Progenitor cell of endocrine pancreas (in vitro differentiated cells): ENCODE measurements at regions not wholly inside any gene's neighbourhood (a gene's known extent, or its start where the extent isn't known, plus 50 kb on each side); places are given as distances from the start of the nearest gene placed in this dataset.

Experiments used
- DNase-seq: peaks from one replicate; pipeline ENCODE4 v3.0.0; 2021; ENCODE audit warnings: low spot score; ENCODE audit not compliant: unreplicated experiment
- H3K27ac Mint-ChIP-seq: 2 replicates; pipeline ENCODE4 v1.8.0; 2021; ENCODE audit warnings: mild to moderate bottlenecking, moderate library complexity, mixed read lengths
- H3K27me3 Mint-ChIP-seq: 2 replicates; pipeline ENCODE4 v1.8.0; 2021; ENCODE audit warnings: mixed read lengths
- H3K36me3 Mint-ChIP-seq: 2 replicates; pipeline ENCODE4 v1.8.0; 2022; ENCODE audit warnings: mixed read lengths; ENCODE audit not compliant: insufficient read depth
- H3K4me1 Mint-ChIP-seq: 2 replicates; pipeline ENCODE4 v1.8.0; 2021; ENCODE audit warnings: low read depth, mixed read lengths
- H3K4me3 Mint-ChIP-seq: 2 replicates; pipeline ENCODE4 v1.8.0; 2021; ENCODE audit warnings: low read depth, mild to moderate bottlenecking, moderate library complexity, mixed read lengths
- H3K9me3 Mint-ChIP-seq: 2 replicates; pipeline ENCODE4 v1.8.0; 2021; ENCODE audit warnings: low read depth, mixed read lengths
- TF ChIP-seq, protein P1 (sequence below): fragments of 200-600 bp; sonication (generic); IDR thresholded peaks from one replicate; pipeline ENCODE4 v1.5.0; 2021; ENCODE audit warnings: antibody characterized with exemption, mild to moderate bottlenecking; ENCODE audit not compliant: unreplicated experiment

DNA sequence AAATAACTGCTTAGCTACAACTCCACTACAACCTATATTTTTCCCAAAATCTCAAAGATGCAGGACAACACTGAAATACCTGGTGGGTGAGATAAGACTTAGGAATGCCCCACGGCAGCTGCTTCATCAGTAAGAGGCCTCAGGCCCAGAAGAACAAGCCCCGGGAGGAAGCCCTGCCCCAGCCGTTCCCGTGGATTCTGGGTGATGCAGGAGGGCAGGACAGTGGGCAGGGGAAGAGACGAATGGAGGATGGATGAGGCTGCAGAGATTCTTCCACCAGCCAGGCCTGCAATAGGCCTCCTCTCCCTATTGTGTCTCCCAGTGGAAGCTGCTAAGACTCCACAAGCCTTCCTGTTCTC lies 197.9 kb upstream of the HDAC4 start:
- Mint-ChIP-seq H3K4me3 (no peak overlapping the region), H3K9me3 (no peaks in the 10 kb centered on the region), H3K36me3 (no peaks in the 10 kb centered on the region), H3K27me3 (peaks cover 15% of the 10 kb centered on the region), H3K27ac (no peak overlapping the region), H3K4me1 (no peaks in the 10 kb centered on the region)
- TF ChIP-seq, protein P1, sequence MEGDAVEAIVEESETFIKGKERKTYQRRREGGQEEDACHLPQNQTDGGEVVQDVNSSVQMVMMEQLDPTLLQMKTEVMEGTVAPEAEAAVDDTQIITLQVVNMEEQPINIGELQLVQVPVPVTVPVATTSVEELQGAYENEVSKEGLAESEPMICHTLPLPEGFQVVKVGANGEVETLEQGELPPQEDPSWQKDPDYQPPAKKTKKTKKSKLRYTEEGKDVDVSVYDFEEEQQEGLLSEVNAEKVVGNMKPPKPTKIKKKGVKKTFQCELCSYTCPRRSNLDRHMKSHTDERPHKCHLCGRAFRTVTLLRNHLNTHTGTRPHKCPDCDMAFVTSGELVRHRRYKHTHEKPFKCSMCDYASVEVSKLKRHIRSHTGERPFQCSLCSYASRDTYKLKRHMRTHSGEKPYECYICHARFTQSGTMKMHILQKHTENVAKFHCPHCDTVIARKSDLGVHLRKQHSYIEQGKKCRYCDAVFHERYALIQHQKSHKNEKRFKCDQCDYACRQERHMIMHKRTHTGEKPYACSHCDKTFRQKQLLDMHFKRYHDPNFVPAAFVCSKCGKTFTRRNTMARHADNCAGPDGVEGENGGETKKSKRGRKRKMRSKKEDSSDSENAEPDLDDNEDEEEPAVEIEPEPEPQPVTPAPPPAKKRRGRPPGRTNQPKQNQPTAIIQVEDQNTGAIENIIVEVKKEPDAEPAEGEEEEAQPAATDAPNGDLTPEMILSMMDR, result no peak
- peak; percentile 5 for DNase-seq

DNA sequence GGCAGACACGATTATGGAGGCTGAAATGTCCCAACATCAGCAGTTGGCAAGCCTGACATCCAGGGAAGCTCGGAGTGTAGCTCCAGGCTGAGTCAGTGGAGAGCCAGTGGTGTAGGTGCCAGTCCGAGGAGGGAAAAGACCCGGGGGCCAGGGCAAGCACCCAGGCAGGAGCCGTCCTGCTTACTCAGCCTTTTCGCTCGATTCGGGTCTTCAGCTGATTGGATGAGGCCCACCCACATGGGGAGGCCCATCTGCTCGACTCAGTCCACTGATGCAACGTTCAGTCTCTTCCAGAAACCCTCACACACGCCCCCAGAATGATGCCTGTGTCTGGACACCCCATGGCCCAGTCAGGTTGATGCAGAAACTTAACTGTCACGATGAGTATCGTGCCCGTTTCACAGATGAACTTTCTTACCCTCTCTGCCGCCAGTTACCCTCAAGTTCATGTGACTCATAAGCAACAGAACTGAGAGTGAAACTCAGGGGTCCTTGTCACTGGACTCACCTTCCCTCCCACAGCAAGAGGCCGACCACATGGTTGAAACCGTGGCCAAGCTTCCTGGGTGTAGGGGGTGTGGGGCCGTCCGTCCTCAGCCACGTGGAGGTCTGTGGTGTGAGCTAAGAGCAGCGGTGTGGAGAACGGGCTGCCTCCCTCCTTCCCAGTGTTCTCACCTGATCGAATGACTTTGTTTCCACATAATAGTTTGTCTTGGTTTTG lies 197.4 kb upstream of the HDAC4 start:
- no peak overlapping the region for H3K27ac Mint-ChIP-seq
- TF ChIP-seq, protein P1, result no peak
- DNase-seq, result peak; percentile 1
- no peaks in the 10 kb centered on the region for H3K4me1 Mint-ChIP-seq
- no peak overlapping the region for H3K4me3 Mint-ChIP-seq
- H3K9me3 Mint-ChIP-seq, result no peaks in the 10 kb centered on the region
- peaks cover 15% of the 10 kb centered on the region for H3K27me3 Mint-ChIP-seq
- H3K36me3 Mint-ChIP-seq, result no peaks in the 10 kb centered on the region

DNA sequence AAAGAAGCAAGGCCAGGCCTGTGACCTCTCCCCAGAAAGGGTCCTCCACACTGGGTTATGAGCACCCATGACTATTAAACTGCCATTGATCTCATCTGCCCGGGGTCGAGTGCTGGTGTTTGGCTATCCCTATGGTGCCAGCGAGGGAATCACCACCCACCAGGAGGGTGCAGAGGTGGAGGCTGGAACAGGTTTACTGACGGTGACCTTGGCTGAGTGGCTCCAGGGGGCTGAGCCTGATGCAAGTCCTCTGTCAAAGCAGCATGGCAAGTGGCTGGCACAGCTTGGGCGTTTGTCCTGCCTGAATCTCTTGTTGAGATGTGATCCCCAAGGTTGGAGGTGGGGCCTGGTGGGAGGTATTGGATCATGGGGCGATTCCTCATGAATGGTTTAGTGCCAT lies 196.4 kb upstream of the HDAC4 start:
- H3K4me1 Mint-ChIP-seq, result no peaks in the 10 kb centered on the region
- TF ChIP-seq, protein P1, result no peak
- H3K27ac Mint-ChIP-seq, result no peak overlapping the region
- no peak for DNase-seq
- no peak overlapping the region for H3K4me3 Mint-ChIP-seq
- peaks cover 4% of the 10 kb centered on the region for H3K9me3 Mint-ChIP-seq
- H3K36me3 Mint-ChIP-seq, result no peaks in the 10 kb centered on the region
- H3K27me3 Mint-ChIP-seq, result peaks cover 15% of the 10 kb centered on the region

DNA sequence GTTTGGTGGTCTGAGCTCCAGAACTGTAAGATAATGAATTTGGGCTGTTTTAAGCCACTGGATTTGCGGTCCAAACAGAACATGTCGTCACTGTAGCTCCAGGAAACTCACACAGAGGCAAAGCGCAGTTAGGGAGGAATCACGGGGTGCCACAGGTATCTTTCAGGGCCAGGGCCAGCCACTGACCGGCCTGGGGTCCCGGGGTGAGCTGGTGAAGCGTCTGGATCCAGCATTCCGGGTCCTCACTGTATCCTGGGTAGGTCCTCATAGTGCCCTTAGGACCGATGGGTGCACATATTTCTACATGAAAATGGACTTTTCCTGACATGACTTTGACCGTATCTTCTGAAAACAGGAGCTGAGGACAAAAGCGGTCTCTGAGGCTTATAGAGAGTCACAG lies 196.0 kb upstream of the HDAC4 start:
- H3K36me3 Mint-ChIP-seq, result no peaks in the 10 kb centered on the region
- H3K27ac Mint-ChIP-seq, result no peak overlapping the region
- peaks cover 8% of the 10 kb centered on the region for H3K9me3 Mint-ChIP-seq
- H3K27me3 Mint-ChIP-seq, result peaks cover 15% of the 10 kb centered on the region
- TF ChIP-seq, protein P1, result no peak
- no peaks in the 10 kb centered on the region for H3K4me1 Mint-ChIP-seq
- no peak for DNase-seq
- H3K4me3 Mint-ChIP-seq, result no peak overlapping the region

DNA sequence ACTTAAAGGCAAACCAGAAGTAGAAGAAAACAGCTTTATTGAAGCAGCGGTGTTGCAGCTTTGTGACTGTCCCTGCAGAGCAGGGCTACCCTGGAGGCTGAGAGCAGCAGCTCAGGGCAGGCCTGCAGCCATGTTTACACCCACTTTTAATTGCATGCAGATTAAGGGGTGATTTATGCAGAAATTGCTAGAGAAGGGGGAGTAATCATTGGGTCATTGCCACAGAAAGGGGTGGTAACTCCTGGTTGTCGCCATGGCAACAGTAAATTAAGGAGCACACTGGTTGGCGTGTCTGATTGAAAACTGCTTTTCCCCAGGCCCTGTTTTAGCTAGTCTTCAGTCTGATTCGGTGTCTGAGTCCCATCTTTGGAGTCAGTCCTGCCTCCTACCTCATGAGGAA lies 195.4 kb upstream of the HDAC4 start:
- DNase-seq, result peak; percentile 2
- Mint-ChIP-seq H3K4me3 (no peak overlapping the region), H3K4me1 (no peaks in the 10 kb centered on the region), H3K36me3 (no peaks in the 10 kb centered on the region), H3K9me3 (peaks cover 10% of the 10 kb centered on the region), H3K27me3 (peaks cover 15% of the 10 kb centered on the region), H3K27ac (no peak overlapping the region)
- TF ChIP-seq, protein P1, result no peak
